GM19463 (cell line): ENCODE measurements at regions not wholly inside any gene's neighbourhood (a gene's known extent, or its start where the extent isn't known, plus 50 kb on each side); places are given as distances from the start of the nearest gene placed in this dataset.
"Not testable (repeated sequence)": the region's sequence is repeated elsewhere in the genome, so short reads cannot be mapped to it uniquely, and the experiment has no call there.

Experiments used
- ATAC-seq: cut with Tn5 transposase; IDR thresholded peaks from one replicate; pipeline ENCODE4 v1.9.1; 2021; ENCODE audit warnings: mild to moderate bottlenecking, moderate library complexity; ENCODE audit not compliant: unreplicated experiment

DNA sequence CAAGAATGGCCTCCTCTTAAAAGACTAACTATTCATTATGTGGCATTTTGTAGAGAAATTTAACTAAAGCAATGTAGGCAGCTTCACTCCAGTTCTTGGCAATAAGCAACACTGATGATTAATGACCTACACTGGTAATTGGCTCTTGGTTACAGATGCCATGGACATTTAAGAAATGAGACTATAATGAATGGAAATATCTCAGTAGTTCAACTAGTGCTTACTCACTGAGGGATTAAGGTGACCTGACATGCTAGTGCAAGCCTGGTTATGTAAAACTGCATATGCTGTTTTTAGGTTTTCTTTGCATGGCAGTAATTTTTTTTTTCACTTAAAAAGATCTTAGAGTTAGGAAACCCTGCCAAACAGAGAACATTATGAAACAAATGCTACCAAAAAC, 152.7 kb upstream of the AADAT start:
- no peak for ATAC-seq

DNA sequence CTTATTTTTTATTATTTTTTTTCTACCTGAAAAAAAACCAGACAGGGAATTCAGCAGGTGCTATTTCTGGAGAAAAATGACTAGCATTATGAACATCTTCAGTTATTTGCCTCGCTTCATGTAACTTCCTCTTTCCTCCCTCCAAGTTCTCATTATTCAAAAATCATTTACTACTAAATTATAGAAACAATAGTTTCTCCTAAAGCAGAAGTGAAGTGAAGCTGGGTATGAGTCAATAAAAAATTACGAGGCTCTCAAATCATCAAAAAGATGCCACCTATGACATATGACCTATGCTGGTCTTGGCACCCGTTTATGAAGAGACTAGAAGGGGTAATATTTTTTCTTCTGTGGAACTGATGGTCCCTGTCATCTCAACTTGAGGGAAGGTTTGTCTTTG, 145.0 kb upstream of the AADAT start:
- ATAC-seq = no peak

DNA sequence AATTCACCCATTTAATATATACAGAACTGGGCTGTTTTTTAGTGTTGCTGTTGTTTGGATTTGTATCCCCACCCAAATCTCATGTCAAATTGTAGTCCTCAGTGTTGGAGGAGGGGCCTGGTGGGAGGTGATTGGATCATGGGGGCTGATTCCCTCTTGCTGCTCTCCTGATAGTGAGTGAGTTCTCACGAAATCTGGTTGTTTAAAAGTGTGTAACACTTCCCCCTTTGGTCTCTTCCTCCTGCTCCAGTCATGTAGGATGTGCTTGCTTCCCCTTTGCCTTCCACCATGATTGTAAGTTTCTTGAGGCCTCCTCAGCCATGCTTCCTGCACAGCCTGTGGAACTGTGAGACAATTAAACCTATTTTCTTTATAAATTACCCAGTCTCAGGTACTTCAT, 141.6 kb upstream of the AADAT start:
- no peak for ATAC-seq

DNA sequence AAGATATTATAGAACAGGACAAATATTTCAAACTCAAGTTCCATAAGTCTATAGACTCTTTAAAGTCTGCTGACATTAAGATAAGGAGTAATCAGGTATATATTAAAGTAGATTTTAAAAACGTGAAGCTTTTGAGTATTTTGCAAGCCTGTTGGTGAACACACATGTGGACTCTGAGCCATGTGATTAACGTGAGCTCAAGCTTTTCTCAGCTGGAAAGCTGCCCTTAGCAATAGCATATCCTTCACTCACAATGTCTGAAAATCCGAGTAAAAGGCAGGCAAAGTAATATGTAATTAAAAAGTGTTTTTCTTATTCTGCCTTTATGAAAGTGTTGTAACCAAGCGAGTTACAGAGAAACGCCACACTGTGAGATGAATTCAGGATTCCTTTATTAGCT, 140.5 kb upstream of the AADAT start:
- ATAC-seq = no peak

DNA sequence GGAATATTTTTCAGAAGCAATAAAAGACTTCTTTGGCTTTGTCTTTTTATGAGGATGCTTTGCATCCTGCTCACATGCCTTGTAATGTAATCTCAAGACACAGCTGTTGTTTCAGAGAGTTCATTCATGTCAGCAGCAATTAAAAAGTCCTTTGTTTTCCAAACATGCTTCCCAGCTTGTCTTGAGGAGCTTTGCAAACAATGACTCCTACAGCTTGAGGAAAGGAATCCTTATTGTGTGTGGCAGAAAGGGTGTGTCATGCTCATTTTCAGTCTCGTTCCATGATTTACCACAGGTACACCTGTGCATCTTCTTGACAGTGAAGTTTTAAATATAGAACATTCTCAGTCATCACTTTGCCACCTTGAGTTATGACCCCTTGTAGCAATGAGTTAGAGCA, 139.2 kb upstream of the AADAT start:
- ATAC-seq = no peak

DNA sequence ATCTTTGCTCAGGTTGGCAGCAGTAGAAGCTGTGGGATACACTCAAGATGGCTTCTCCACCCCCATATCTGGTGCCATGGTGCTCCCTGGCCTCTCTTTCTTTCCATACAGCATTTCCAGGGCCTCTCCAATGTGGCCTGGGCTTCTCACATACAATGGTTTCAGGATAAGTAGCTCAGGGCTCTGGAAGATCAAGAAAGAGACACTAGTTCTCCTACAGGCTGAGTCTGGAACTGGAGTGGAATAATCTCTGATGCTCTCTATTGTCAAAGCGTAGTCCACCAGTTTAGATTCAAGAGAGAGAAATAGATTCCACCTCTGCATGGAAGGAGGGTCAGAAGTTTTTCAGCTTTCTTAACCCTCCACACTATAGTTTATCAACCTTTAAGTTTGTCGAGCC, 138.2 kb upstream of the AADAT start:
- ATAC-seq = no peak

DNA sequence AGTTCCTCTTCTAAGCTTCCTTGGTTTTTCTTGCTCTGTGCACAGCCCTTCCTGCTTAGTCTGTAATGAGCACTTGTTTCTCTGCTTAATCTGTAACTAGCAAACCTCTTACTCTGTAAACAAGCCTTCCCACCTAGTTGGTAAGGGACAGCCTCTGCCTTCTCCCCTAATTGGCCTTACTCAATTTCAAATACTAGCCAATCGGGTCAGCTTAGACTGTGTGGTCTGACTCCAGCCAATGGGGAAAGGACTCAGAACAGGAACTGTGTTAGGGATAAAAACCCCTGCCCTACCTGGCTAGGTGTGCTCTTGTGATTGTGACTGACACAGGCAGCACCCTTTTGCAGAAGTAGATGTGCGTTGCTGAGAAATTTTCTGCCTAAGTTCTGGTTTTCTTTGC, 136.5 kb upstream of the AADAT start:
- ATAC-seq = no peak

DNA sequence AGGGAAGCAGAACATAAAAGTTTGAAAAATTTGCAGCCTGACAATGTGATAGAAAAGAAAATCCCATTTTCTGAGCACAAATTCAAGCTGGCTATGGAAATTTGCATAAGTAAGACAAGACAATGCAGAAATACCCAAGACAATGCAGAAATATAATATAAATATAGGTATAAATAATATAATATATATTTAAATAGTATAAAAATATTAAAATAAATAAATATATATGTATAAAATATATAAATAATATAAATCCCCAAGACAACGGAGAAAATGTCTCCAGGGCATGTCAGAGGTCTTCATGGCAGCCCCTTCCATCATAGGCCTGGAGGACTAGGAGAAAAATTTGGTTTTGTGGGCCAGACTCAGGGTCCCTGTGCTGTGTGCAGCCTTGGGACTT, 125.0 kb upstream of the AADAT start:
- ATAC-seq = no peak

DNA sequence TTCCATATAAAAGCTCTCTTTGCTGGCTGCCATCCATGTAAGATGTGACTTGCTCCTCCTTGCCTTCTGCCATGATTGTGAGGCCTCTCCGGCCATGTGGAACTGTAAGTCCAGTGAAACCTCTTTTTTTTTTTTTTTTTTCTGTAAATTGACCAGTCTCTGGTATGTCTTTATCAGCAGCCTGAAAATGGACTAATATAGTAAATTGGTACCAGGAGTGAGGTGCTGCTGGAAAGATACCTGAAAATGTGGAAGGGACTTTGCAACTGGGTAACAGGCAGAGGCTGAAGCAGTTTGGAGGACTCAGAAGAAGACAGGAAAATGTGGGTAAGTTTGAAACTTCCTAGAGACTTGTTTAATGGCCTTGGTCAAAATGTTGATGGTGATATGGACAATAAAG, 124.3 kb upstream of the AADAT start:
- ATAC-seq = no peak

DNA sequence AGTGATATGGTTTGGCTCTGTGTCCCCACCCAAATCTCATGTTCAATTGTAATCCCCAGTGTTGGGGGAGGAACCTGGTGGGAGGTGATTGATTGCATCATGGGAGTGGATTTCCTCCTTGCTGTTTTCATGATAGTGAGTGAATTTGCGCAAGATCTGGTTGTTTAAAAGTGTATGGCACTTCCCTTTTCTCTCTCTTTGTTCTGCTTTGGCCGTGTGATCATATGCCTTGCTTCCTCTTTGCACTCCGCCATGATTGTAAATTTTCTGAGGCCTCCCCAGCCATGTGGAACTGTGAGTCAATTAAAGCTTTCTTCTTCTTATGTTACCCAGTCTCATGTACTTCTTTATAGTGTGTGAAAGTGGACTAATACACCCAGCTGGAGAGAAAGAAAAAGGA, 113.0 kb upstream of the AADAT start:
- ATAC-seq = no peak

DNA sequence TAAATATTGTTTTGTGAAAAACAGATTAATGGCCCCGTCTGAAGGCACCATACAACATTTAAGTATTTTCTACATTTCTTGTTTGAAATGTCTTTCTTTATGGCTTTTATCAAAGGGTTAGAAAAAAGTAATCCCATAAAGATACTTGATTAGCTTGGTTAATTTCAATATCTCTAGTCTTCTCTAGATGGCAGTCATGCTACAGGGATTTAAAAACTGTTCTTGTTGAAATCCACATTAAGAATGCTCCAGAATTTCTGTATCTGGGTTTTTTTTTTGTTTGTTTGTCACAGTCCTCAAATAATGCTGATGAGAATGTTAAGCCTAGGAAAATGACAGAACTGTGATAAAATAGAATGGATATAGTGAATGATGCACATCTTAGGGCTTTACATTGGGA, 109.0 kb upstream of the AADAT start:
- no peak for ATAC-seq

DNA sequence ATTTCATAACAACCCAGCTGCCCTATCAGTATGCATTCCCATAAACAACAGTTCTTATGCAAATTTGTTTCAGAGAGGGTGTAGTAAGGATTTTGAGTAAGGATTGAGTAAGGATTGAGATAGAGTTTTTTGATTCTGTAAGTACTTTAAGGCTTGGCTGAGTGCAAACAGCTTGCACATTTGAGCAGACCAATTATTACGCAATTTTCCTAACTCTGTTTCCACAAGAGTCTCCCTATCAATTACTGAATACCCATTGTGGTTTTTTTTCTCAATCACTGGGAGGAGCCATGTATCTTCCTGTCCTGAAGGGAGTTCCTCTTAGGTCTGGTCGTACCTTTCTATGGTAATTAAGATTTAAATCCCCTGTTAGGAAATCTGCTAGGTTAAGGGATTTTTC, 105.0 kb upstream of the AADAT start:
- not testable (repeated sequence) for ATAC-seq

DNA sequence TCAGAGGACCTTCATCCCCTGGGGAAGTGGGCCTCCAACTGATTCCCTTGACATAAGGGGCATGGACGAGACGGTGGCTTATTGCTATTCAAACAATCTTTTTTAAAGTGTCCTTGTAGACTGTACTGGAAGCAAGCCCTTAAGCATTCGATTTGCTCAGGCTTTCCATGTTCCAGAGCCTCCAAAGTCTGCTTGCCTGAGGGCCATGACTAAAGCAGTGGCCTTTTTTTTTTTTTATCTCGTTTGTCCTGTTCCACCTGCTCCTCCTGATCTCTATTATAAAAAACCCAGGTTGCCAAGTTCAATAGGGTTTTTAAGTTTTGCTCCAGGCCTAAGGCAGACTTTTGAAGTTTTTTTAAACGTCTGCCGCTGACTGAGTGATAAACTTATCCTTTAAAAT, 103.7 kb upstream of the AADAT start:
- no peak for ATAC-seq

DNA sequence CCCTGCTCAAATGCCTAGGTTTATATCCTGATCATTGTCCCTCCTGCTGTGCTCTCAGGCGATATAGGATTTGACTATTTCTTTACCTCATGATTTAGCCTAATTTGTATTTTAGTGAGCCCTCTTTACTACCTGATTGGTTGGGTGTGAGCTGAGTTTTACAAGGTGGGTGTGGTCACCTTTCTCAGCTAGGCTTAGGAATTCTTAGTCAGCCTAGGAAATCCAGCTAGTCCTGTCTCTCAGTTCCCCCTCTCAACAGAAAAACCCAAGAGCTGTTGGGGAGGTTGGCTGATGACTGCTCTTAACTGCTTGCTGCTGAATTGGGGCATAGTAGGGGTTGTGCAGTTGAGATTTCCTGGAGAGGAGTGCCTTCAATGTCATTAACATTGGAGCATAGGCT, 100.5 kb upstream of the AADAT start:
- ATAC-seq = no peak

DNA sequence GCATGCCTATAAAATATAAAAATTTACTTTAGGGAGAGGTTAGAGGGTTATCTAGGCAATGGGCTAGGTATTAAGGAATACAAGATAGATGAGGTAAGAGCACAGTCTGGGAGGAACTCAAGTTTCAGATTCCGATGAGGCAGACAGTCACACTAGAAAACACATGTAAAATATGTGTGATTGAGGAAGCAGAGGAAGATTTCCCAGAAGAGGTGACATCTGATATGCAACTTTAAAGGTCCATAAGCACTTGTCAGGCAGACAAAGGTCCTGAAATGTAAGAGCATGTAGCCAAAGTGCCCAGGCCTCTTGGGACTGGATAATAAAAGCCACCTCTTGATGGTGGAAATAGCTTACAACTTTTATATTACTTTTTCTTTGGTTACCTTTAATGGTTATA, 81.1 kb upstream of the AADAT start:
- ATAC-seq = no peak

DNA sequence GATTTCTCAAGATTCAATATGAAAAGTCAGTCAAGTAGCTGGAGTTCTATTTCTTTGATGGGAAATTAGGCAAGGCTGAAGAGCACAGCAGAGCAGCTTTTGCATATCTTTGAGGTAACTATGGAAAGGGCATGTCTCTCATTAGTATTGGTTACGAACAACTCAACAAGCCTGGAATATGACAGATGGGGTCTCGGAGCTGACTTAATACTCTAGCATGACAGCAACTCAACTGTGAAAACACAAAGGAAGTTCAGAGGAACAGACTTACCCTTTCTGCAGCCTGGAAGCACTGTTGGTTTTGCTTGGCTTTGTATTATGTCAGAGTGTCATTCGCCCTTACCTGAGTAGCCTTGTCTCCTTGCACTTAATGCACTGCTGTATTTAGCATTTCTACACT, 79.9 kb upstream of the AADAT start:
- ATAC-seq = no peak

DNA sequence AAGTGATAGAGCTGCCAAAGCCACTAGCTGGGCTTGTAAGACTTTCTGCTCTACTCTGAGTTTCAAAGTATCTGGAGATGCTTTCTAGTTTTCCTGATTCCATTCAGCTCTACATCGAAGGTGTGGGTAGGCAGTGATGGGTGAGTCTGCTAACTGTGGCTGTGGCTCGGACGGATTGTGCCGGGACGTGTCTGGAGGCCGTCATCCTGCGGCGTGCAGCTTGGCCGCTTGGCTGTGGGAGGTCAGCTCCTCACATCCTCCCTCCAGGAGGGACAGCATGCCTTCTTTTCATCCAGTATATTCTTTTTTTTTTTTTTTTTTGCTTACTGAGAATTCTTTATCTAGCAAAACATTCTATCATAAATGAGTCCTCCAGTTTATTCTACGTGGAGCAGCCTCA, 77.9 kb upstream of the AADAT start:
- ATAC-seq = no peak

DNA sequence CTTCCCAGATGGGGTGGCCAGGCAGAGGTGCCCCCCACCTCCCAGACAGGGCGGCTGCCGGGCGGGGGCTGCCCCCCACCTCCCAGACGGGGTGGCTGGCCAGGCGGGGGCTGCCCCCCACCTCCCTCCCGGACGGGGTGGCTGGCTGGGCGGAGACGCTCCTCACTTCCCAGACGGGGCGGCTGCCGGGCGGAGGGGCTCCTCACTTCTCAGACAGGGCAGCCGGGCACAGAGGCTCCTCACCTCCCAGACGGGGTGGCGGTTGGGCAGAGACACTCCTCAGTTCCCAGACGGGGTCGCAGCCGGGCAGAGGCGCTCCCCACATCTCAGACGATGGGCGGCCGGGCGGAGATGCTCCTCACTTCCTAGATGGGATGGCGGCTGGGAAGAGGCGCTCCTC, 76.4 kb upstream of the AADAT start:
- ATAC-seq = not testable (repeated sequence)

DNA sequence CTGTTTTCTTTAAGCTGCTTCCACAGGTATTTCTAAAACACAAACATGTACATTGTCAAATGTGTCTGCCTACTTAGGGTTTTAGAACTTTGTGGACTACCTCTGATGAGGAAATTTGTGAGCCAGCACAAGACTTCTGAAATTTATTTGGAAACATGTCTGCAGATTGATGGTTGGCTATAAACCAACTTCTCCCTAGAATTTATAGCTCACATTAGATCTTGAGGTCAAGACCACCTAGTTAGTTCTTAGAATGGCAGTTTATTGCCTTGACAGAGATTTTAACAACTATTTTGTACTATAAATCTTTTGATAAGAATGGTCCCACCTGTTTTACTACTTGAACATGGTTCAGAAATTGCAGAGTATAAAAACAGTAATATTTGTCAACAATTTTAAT, 72.7 kb upstream of the AADAT start:
- no peak for ATAC-seq

DNA sequence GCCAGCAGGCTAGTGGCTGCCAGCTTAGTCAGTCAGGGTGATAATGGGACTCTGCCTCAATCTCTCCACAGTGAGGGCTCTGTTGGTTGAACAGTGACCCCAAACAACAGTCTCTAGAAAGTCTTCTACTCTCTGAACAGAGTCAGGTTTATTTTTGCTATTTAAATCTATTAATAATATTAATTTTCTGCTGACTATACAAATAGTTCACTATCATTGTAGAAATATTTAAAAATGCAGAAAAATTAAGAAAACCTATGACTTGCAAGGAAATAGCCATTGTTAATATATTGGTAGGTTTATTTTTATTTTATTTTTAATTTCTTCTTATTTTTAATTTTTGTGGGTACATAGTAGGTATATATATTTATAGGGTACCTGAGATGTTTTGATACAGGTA, 67.9 kb upstream of the AADAT start:
- ATAC-seq = no peak

DNA sequence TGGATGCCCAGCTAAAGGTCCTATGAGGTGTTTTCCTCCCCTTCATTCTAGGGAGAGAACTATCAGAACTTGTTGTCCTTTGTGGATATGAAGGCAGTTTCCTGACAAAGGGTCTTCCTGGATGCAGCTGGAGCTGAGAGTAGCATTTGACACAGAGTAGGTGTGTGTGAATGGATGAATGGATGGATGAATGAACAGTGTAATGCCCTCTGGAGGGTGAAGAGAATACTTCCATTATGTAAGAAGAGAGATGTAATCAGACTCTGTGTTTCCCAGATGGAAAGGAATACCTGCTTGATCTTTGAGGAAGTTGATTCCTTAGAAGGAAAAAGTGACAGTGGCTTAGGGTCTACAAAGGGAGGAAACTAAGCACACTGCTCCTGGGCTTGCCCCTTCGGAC, 55.4 kb upstream of the AADAT start:
- ATAC-seq = no peak

DNA sequence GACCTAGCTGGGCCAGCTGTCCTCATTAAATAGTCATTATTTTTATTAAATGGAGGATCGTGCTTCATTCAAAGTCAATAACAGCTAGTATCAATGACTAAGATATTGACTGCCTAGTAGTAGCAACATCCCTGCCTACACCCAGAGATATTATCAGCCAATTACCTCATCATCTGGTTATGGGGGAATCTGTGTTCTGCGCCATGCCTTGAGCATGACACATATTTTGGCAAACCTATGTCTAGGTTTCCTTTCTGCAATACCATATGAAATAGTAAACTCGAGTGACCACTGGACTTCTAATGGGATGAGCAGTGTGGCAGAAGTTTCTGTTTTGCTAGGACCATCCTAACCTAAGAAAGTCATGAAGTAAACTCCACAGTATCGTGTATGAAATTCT, 50.0 kb upstream of the AADAT start:
- ATAC-seq = no peak
